Esophagus squamous epithelium (tissue), 4 donors: ENCODE measurements at regions not wholly inside any gene's neighbourhood (a gene's known extent, or its start where the extent isn't known, plus 50 kb on each side); places are given as distances from the start of the nearest gene placed in this dataset.

Experiments used
- CTCF ChIP-seq, 6 experiments: fragments of 450-650 bp in 4 of 6; fragments of 200-600 bp in 2 of 6; sonication (generic) in 2 of 6; IDR thresholded peaks; one replicate each; pipeline ENCODE4 v1.5.1; 2016 to 2019; ENCODE audit warnings: antibody characterized with exemption in 6 of 6, mild to moderate bottlenecking in 4 of 6, moderate library complexity in 4 of 6
- POLR2A ChIP-seq, 4 donors: fragments of 450-650 bp; IDR thresholded peaks; one replicate each; pipeline ENCODE4 v1.6.1; 2017; ENCODE audit warnings: antibody characterized with exemption in 4 of 4, mild to moderate bottlenecking in 4 of 4, moderate library complexity in 3 of 4

DNA sequence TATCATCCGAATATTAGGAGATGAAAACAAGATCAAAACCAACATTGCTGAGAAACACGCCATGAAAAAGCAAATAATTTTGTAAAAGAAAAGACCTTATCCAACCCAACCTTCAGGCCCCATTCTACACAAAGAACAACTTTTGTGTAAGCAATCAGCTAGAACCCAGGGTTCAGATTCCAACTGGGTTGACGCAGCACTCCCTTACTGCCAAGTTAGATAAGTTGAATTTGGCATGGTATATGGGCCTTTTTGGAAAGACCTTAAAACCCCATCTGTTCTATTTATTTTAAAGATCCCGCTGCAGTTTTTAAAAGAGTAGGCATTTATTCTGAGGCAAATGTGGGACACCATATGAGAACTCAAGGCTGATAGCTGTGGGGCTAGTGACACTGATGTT lies 2033.8 kb upstream of the WWC1 start:
- no peak for TF ChIP-seq CTCF (IDR thresholded peaks at IDR 0.05)
- TF ChIP-seq POLR2A (IDR thresholded peaks at IDR 0.05): no peak
